Uterus (tissue), 2 donors: ENCODE measurements at regions not wholly inside any gene's neighbourhood (a gene's known extent, or its start where the extent isn't known, plus 50 kb on each side); places are given as distances from the start of the nearest gene placed in this dataset.

Experiments used
- POLR2A ChIP-seq, 2 donors: fragments of 450-650 bp; IDR thresholded peaks; one replicate each; pipeline ENCODE4 v1.6.1; 2016; ENCODE audit warnings: antibody characterized with exemption in 2 of 2, mild to moderate bottlenecking in 1 of 2, moderate library complexity in 1 of 2
- TF ChIP-seq, protein P1 (sequence below), 4 experiments: fragments of 200-600 bp in 2 of 4; fragments of 450-650 bp in 2 of 4; sonication (generic) in 2 of 4; IDR thresholded peaks; one replicate each; pipeline ENCODE4 v1.5.1; 2016 to 2019; ENCODE audit warnings: antibody characterized with exemption in 4 of 4, mild to moderate bottlenecking in 2 of 4, moderate library complexity in 1 of 4

DNA sequence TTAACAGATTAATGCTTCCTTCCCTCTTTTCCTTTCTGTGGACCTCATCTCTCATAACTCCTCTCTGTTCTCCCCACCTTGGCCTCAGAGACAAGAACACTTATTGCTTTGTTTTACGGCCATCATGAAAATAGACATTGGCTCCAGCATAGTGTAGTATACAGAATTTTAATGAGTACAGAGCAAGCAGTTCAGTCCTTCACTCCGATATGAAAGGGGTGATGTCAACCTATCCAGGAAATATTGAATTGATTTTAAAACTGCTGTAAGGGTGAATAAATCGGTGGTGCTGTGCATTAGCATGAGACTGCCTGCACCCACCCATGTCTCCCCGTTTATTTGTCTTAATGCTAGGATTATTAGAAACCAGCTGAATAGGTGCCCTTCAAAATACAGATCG, 490.9 kb upstream of the TBL1XR1 start:
- TF ChIP-seq POLR2A (IDR thresholded peaks at IDR 0.05): no peak
- TF ChIP-seq, protein P1, sequence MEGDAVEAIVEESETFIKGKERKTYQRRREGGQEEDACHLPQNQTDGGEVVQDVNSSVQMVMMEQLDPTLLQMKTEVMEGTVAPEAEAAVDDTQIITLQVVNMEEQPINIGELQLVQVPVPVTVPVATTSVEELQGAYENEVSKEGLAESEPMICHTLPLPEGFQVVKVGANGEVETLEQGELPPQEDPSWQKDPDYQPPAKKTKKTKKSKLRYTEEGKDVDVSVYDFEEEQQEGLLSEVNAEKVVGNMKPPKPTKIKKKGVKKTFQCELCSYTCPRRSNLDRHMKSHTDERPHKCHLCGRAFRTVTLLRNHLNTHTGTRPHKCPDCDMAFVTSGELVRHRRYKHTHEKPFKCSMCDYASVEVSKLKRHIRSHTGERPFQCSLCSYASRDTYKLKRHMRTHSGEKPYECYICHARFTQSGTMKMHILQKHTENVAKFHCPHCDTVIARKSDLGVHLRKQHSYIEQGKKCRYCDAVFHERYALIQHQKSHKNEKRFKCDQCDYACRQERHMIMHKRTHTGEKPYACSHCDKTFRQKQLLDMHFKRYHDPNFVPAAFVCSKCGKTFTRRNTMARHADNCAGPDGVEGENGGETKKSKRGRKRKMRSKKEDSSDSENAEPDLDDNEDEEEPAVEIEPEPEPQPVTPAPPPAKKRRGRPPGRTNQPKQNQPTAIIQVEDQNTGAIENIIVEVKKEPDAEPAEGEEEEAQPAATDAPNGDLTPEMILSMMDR (IDR thresholded peaks at IDR 0.05): no peak
